ENCODE measurements at regions not wholly inside any gene's neighbourhood (a gene's known extent, or its start where the extent isn't known, plus 50 kb on each side); places are given as distances from the start of the nearest gene placed in this dataset.
"Not testable (repeated sequence)": the region's sequence is repeated elsewhere in the genome, so short reads cannot be mapped to it uniquely, and the experiment has no call there.

GRCh38 chr12:67070307-67070600 lies 198.9 kb upstream of the CAND1 start:
- no peak for DNase-seq (ENCODE audit: low read depth in 2 of 2, low spot score in 1 of 2)

- no peak for DNase-seq (ENCODE audit: low read depth in 2 of 2, low spot score in 1 of 2)
These were observed 198.6 kb upstream of the CAND1 start for GRCh38 chr12:67070604-67071003.

- not testable (repeated sequence) for DNase-seq (ENCODE audit: low read depth in 2 of 2, low spot score in 1 of 2)
These were observed 196.9 kb upstream of the CAND1 start for GRCh38 chr12:67072281-67072680.

- DNase-seq (ENCODE audit: low read depth in 2 of 2, low spot score in 1 of 2) = no peak
These were observed 195.8 kb upstream of the CAND1 start for GRCh38 chr12:67073336-67073735.

GRCh38 chr12:67074072-67074471 lies 195.1 kb upstream of the CAND1 start:
- no peak for DNase-seq (ENCODE audit: low read depth in 2 of 2, low spot score in 1 of 2)

GRCh38 chr12:67077617-67078016 lies 191.5 kb upstream of the CAND1 start:
- no peak for DNase-seq (ENCODE audit: low read depth in 2 of 2, low spot score in 1 of 2)

- no peak for DNase-seq (ENCODE audit: low read depth in 2 of 2, low spot score in 1 of 2)
These were observed 190.2 kb upstream of the CAND1 start for GRCh38 chr12:67078957-67079356.

- DNase-seq (ENCODE audit: low read depth in 2 of 2, low spot score in 1 of 2) = no peak
These were observed 188.5 kb upstream of the CAND1 start for GRCh38 chr12:67080637-67081036.

- no peak for DNase-seq (ENCODE audit: low read depth in 2 of 2, low spot score in 1 of 2)
These were observed 186.9 kb upstream of the CAND1 start for GRCh38 chr12:67082221-67082620.

GRCh38 chr12:67085699-67086098 lies 183.5 kb upstream of the CAND1 start:
- no peak for DNase-seq (ENCODE audit: low read depth in 2 of 2, low spot score in 1 of 2)

- no peak for DNase-seq (ENCODE audit: low read depth in 2 of 2, low spot score in 1 of 2)
These were observed 183.0 kb upstream of the CAND1 start for GRCh38 chr12:67086116-67086515.

GRCh38 chr12:67088401-67089118 lies 180.6 kb upstream of the CAND1 start:
- DNase-seq (ENCODE audit: low read depth in 2 of 2, low spot score in 1 of 2) = no peak

GRCh38 chr12:67091204-67091603 lies 178.0 kb upstream of the CAND1 start:
- DNase-seq (ENCODE audit: low read depth in 2 of 2, low spot score in 1 of 2) = no peak

GRCh38 chr12:67091678-67092077 lies 177.5 kb upstream of the CAND1 start:
- no peak for DNase-seq (ENCODE audit: low read depth in 2 of 2, low spot score in 1 of 2)

GRCh38 chr12:67092934-67093333 lies 176.2 kb upstream of the CAND1 start:
- not testable (repeated sequence) for DNase-seq (ENCODE audit: low read depth in 2 of 2, low spot score in 1 of 2)

- no peak for DNase-seq (ENCODE audit: low read depth in 2 of 2, low spot score in 1 of 2)
These were observed 172.4 kb upstream of the CAND1 start for GRCh38 chr12:67096533-67097318.

GRCh38 chr12:67099858-67100257 lies 169.3 kb upstream of the CAND1 start:
- DNase-seq (ENCODE audit: low read depth in 2 of 2, low spot score in 1 of 2) = no peak

- DNase-seq (ENCODE audit: low read depth in 2 of 2, low spot score in 1 of 2) = no peak
These were observed 165.6 kb upstream of the CAND1 start for GRCh38 chr12:67103521-67103920.

- no peak for DNase-seq (ENCODE audit: low read depth in 2 of 2, low spot score in 1 of 2)
These were observed 161.9 kb upstream of the CAND1 start for GRCh38 chr12:67107235-67107634.

- no peak for DNase-seq (ENCODE audit: low read depth in 2 of 2, low spot score in 1 of 2)
These were observed 161.3 kb upstream of the CAND1 start for GRCh38 chr12:67107751-67108269.

- not testable (repeated sequence) for DNase-seq (ENCODE audit: low read depth in 2 of 2, low spot score in 1 of 2)
These were observed 158.8 kb upstream of the CAND1 start for GRCh38 chr12:67110345-67110744.

GRCh38 chr12:67111182-67111581 lies 158.0 kb upstream of the CAND1 start:
- no peak for DNase-seq (ENCODE audit: low read depth in 2 of 2, low spot score in 1 of 2)

- no peak for DNase-seq (ENCODE audit: low read depth in 2 of 2, low spot score in 1 of 2)
These were observed 156.6 kb upstream of the CAND1 start for GRCh38 chr12:67112586-67112985.
